NCI-H1436 treated with DMSO at 0.1 percent for 48 hours (cell line): ENCODE measurements at regions not wholly inside any gene's neighbourhood (a gene's known extent, or its start where the extent isn't known, plus 50 kb on each side); places are given as distances from the start of the nearest gene placed in this dataset.
"Not testable (repeated sequence)": the region's sequence is repeated elsewhere in the genome, so short reads cannot be mapped to it uniquely, and the experiment has no call there.

Experiments used
- DNase-seq: peaks from one replicate; lab custom pipeline; 2025; lab: John Stamatoyannopoulos, UW

DNA sequence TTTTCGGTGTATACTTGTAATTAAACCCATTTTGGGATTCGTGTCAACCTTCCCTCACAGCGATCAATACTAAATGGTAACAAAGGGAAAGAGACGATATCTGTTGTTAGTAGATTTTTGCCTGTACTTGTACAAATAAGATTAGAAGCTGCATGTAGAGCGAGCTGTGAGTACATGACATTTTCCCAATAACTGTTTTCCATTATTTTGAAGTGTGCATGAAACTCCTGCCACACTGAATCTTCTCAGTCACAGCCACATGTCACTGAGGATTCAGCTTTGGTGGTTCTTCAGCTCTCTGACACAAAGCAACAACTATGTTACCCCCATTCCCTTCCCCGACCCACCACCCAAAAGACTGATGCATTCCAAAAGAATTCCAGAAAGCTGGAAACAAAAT is 685.6 kb downstream of the EFNA5 start:
- DNase-seq = no peak

DNA sequence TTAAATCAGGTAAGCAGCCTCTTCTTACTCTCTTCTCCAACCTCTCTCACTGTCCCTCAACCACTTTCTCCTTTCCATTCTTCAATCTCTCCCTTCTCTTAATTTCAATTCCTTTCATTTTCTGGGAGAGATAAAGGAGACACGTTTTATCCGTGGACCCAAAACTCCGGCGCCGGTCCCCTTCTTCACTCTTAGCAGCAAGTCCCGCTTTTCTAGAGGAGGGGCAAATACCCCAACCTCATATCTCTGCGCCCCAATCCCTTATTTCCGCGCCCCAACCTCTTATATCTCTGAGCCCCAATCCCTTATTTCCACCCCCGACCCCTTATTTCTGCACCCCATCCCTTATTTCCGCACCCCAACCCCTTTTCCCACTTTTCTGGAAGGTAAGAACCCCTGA is 691.6 kb downstream of the EFNA5 start:
- DNase-seq = not testable (repeated sequence)

DNA sequence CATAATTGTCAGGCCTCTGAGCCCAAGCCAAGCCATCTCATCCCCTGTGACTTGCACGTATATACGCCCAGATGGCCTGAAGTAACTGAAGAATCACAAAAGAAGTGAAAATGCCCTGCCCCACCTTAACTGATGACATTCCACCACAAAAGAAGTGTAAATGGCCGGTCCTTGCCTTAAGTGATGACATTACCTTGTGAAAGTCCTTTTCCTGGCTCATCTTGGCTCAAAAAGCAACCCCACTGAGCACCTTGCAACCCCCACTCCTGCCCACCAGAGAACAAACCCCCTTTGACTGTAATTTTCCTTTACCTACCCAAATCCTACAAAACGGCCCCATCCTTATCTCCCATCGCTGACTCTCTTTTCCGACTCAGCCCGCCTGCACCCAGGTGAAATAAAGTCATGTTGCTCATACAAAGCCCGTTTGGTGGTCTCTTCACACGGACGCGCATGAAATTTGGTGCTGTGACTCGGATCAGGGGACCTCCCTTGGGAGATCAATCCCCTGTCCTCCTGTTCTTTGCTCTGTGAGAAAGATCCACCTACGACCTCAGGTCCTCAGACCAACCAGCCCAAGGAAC is 692.1 kb downstream of the EFNA5 start:
- not testable (repeated sequence) for DNase-seq

DNA sequence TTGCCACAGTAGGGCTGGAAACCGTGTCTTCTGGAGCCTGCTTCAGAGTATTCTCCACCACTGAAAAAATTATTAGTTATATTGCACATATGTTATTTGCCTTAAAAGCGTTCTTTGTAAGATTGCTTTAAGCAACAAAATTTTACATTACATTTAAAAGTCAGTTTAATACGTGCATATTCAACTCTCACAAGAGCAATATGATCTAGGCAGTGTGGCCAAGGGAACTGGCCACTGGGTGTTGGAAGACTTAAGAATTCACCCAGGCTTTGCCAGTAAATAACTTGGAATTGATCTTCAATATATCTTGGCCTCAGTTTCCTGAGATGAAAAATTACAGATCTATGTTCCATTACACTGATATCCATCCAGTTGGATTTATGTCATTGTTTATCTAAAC is 694.4 kb downstream of the EFNA5 start:
- no peak for DNase-seq

DNA sequence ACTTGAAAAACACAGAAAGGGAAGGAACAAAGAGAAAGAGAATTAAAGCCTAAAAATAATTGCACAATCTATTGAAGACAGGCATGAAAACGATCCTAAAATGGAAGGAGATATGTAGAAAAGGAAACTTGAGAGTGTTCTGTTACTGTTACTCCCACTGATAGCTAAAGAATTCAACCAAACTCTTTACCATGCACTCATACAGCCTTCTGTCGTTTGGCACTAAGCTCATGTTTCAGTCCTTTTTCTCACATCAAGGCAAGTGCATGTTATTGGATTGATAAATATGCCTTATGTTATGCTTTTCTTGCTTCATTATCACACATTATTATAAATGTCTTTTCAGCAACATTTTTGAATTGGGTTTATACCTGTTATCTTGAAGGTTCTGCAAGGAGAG is 696.5 kb downstream of the EFNA5 start:
- no peak for DNase-seq

DNA sequence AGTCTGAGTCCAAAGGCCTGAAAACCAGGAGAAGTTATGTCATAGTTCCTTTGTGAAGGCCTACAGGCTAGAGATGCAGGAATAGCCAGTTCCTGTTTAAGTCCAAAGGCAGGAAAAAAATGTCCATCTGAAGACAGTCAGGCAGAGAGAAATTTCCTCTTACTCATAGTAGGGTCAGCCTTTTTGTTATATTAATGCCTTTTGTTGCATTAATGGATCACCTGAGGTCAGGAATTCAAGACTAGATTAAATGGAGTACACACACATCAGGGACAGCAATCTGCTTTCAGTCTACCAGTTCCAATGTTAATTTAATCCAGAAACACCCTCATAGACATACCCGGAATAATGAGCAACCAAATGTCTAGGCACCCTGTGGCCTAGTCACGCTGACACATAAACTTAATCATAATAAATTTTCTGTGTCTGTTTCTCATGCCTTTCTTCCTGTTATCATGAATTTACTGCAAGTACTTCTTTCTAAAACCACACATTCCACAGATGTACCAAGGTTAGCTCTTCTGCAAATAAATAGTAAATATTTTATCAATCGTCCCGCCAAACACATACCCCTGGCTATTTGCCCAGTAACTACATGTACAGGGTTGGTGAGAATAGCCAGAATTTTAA is 703.9 kb downstream of the EFNA5 start:
- no peak for DNase-seq

DNA sequence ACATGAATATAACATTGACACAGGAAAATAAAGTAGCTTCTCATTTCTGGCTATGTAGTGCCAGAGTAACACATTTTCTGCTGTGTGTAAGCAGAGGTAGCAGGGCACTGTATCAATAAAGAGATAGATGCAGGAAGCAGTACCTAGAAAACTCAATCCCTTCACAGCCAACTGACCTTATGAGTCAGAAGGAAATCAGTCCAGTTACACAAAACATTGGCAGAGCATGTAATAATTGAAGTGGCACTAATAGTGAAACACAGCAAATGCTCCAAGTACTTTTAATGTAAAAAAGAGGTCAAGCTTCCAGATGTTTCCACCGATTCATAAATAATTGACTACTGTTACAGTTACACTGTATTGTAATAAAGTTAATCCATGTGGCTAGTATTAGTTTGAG is 706.6 kb downstream of the EFNA5 start:
- DNase-seq = no peak

DNA sequence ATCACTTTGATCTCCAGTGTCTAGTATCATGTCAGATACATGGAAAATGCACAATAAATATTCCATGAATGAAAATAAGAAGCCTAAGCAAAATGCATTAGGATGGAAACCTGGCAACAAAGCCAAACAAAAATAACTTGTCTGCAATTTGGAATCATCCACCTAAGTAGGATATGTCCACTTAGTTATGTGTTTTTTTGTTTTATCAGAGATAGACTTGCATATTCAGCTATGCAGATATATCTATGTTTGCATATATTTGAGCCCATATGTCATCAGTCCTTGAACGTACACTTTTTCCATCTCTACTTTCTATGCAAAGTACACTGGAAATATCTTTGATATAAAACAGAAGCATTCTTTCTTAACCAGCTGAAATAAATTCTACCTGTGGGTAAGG is 707.1 kb downstream of the EFNA5 start:
- DNase-seq = no peak

DNA sequence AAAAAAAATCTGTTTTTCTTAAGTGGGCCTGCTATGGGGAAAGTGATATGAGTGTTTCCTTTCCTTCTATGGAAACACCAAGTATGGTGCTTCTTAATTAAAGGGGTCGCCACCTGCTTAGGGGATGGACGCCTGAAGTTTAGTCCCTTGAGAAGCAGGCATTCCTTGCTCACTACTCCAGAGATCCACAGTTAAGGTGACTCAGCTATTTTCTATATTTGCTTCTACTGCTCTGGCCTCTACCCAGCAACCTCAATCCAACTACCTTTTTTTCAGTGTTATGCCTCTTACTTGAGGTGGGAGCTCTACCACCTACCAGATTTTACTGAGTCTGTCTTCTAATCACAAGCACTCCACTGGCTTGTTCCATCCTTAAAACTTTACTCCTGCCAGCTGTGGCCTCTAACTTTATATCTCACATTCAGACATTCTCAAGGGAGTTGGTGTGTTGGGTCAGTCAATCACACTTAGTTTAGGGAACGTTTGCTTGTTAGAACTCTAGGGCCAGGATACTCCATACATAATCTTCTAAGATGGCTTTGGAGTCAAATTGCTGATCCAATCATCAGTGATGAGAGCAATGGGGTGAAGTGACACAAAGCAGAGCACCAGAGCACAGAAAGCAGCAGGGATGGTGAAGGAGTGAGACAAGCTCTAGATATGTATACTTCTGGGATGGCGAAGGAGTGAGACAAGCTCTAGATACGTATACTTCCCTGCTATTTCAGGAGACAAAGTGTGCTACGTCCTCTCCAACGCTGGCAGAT is 708.1 kb downstream of the EFNA5 start:
- DNase-seq = no peak

DNA sequence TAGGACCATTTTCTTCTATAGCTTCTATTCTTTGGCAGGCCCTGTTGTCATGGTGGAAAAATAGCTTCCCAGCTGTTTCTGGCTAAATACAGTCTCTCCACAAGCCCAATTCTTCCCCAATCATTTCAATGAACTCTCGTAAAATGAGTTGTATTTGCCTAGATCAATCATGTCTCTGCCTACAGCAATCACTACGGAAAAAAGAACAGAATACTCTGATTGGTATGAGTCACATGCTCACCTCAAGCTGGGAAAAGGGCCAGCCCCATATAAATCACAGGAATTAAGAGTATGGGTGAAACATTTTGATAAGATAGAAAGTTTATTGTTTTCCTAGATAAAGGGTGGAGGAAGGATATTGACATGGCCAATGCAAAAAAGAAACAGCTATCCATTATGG is 711.4 kb downstream of the EFNA5 start:
- no peak for DNase-seq

DNA sequence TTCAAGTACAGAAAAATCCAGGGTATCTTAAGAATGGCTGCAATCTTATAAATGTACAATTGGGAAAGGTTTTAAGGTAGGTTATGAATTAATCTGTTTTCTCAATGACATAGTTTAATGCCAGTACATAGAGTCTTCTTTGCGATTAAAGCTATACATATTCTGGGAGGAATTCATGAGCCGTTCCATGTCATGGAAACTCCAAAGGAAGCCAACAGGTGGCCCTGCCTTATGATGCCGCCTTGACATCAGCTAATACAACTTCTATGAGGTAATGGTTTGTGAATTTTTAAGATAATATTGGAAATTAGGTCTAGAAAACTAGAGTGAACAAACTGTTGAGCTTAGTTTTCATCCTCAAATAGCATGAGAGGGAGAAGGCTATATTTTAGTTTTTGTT is 713.4 kb downstream of the EFNA5 start:
- DNase-seq = no peak

DNA sequence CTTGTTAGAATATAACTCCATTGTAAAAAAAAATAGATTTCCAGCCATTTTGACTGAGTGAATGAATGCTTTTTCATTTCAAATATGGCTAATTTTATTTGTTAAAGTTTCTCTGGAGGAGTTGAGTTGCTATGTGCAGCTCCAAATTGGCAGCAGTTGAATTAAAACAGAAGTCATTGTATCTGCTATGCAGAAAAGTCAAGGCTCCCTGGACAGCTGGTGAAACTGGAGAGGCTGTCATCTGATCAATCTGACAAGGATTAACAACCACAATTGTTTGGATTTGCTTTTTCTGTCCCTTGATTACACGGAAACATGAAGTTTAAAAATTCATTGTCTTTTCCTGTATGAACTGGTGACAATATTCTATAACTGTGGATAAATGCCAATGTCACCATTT is 713.9 kb downstream of the EFNA5 start:
- DNase-seq = no peak

DNA sequence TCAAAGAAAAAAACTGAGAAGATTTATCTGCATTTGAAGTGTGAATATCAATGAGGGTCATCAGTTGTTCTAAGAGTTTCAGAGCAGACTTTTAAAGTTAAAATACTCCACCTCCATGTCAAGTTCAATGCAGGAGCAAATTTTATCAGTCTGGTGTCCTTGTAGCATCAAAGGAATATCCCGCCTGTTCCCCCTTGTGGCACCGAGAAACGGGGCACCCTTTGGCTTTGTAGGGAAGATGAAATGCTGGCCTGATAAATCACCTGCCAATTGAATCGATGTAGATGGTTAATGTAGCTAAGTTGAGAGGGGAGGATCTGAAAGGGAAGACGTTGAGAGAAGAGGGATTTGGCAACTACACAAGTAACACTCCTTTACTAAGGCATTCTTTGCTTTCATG is 714.5 kb downstream of the EFNA5 start:
- no peak for DNase-seq

DNA sequence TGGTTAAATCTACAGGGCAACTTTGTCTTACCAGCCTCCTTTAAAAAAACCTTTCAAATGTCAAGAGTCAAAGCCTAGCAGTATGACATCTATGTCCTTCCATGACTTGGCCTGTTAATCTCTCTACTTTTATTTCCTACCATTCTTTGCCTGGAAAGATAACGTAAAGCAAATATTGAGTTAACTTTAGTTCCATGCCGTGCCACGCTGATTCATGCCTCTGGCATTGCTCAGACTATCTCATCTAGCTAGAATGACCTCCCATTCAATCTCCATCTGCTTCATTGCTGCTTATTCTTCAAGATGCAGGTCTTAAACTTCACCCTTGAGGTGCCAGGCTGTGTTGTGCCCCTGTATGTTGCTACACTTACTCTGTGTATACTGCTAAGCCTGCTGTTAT is 729.8 kb downstream of the EFNA5 start:
- no peak for DNase-seq

DNA sequence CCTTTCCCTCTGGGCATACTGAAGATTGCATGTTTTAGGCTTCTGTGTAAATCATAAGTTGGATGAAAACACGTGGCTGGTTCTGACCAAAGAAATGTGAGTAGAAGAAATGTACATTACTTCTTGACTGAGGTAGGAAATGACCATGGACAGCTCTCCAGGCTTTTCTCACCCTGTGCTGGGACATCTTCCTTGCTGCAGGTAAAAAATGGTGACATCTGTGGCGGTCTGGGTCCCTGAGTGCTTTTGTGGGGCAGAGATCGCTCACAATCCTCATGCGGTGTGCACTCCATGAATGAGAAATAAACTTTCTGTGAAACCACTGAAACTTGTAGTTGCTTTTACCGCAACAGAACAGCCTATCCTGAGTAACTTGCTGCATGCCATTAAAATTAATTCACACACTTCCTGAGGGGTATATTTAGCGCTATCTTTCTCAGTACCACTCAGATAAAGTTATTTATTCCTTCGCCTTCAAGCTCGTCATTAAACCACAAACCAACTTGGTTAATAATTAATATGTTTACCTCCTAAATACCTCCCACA is 730.4 kb downstream of the EFNA5 start:
- no peak for DNase-seq

DNA sequence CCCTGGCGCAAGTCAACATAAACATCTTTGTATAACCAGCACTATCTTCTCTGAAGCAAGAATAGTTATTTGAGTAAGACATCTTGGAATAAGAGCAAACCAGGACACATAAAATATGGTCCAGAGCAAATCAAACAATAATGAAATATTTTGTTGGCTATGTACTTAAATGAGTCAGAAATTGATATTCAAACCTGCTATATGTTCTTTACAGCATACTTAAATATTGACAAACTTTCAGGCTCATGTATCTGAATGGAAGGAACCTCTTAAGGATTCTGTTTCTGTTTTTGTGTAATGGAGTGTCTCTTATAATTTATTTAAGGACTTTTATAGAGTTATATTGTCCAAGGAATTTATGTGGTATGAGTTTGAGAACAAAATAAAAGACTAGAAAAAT is 747.3 kb downstream of the EFNA5 start:
- DNase-seq = no peak

DNA sequence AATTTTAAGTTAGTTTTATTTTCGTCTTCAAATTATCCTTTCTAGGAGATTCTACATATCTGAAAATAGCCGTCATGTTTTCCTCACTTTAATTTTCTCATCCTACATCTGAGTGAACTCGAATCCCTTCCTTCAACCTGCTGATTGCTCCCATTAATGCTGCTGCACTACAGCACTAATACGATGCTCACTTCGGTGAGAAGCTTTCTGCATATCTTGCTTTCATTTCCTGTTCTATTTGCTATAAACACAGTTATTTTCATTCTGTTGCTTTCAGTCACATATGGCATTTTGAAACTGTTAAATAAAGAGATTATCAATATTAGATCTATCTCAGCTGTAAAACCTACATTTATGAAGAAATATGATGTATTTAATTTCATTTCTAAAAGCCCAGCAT is 749.2 kb downstream of the EFNA5 start:
- DNase-seq = no peak

DNA sequence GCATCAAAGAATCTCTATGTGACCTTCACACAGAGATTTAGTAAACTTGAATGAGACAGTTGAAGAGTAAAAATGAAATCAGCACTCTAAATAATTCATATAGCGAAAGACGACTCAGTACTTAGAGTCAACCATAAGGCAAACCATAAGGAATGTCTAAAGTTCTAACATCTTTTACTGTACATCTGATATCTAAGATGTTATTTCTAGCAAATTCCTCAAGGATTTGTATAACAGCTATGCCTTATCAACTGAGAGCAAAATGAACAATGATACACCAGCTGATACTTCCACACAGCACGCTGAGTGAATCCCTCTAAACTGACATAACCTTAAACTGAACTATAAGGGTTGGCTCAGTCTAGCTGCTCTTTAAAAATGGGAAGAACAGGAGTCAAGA is 760.3 kb downstream of the EFNA5 start:
- DNase-seq = no peak

DNA sequence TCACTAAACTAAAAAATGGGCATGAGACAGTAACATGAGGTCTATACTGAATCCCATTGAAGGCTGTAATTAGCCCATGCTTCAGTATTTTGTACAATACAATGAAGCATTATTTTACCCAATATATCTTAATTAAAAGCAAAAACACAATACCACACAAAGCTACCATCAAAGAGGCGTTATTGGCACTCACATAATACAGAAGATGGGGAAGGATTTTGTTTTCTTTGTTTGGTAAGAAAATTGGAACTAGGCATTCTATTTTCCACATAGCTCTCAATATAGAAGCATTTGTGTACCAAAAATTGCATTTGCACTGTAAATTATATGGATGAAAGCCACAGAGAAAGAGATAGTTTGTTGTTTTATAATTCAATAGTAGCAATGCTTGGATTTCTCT is 761.0 kb downstream of the EFNA5 start:
- no peak for DNase-seq

DNA sequence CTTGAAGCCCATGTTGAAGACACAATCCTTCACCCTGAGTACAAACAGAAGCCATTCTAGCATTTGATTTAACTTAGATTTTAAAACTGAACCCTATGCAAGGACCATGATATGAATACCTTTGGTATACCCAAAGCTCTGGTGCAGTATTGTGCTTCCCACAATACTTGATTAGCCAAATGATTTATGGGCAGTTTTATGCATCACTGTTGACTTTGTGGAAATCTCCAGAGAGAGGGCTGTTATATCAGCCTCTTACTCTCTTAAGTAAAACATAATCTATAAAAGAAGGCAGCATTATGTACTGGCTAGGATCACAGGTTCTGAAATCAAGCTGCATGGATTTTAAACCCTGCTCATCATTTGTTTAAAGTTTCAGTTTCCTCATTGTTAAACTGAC is 762.8 kb downstream of the EFNA5 start:
- peak; percentile 40 for DNase-seq

DNA sequence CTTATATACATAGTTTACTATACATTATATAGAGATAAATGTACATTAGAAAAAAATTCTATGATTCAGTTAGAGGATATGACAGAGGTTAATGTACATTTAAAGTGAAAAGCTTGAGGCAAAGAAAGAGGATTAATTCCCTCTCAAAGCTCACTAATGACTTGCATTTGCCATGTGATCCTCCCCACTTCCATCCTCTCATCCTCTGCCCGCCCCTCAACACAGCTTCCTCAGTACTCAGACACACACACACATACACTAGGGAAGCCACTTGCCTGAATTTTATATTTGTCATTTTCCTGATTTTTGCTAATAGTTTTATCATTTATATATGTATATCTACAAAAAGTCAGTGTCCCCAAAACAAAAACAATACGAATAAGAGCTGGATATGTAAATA is 764.5 kb downstream of the EFNA5 start:
- DNase-seq = no peak

DNA sequence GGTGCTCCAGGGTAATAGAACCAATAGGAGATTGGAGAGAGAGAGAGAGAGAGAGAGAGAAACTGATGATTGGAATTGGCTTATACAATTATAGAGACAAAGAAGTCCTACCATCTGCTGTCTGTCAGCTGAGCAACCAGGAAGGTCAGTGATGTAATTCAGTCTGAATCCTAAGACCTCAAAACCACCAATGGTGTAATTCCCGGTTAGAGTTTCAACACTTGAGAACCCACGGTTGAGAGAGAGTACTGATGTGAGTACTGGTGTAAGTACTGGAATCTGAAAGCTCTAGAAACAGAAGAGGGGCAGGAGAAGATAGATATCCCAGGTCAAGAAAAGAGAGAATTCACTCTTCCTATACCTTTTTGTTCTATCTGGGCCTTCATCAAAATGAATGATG is 775.8 kb downstream of the EFNA5 start:
- no peak for DNase-seq

DNA sequence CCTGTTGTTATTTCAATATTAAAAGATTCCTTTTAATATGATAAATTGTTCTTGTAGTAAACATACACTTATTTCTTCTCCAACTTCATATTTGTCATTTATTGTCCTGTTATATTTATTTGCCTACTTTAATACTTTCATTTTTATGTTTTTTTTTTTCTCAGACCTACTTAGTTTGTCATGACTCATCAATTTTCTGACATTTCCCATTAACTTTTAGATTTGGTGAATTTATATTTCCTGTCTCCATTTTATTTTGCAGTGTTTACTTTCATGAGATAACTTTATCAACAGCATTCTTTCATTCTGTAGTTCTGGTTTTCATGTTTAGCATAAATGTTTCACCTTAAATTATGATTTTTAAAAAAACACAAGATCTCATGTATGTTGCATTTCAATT is 788.7 kb downstream of the EFNA5 start:
- no peak for DNase-seq
